ENCODE measurements at regions not wholly inside any gene's neighbourhood (a gene's known extent, or its start where the extent isn't known, plus 50 kb on each side); places are given as distances from the start of the nearest gene placed in this dataset.

DNA sequence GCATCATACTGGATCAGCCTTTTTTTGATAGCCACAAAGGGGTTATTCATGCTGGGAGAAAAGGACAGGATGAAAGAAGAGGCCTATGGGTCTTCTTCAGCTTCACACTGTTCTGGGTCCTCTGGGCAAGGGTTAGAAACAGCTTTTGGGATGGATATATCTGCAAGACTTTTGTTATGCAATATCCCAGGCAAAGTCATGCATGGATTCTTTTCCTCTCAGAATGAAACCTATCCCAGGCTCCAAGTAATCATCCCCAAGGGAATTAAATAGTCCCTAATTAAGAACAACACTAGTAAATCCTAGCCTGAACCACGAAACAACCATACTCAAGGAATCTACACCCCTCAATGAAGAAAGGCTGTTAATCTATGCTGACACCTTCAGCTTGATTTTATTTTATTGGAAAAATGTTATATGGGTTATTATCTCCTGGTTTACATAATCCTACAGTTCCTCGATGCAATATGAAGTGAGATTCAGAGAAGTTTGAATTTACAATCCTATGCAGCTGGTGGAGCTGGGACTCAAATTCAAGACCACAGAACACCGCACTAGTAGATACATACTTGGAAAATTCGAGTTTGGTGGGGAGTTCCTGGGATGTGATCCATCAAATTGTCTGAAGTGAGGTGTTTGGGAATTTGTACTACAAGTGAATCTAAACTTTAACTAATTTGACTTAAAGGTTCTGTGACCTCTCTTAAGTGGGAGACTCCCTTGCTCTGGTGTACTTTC, 338.6 kb downstream of the TBX15 start:
- Histone ChIP-seq H3K4me2 (ENCODE audit: low read depth, low read length) (no peak overlapping the region), H3K27me3 (ENCODE audit: control insufficient read depth in 1 of 2, insufficient read depth in 2 of 2, low read length in 2 of 2) (no peaks in the 10 kb centered on the region), H3K36me3 (replicated peaks in 1 of 2; ENCODE audit: control insufficient read depth in 1 of 2, insufficient read depth in 2 of 2, low read length in 2 of 2) (no peaks in the 10 kb centered on the region), H3K9me3 (ENCODE audit: low read length) (no peaks in the 10 kb centered on the region), H3K79me2 (ENCODE audit: insufficient read depth, low read length) (no peaks in the 10 kb centered on the region), H3K9ac (ENCODE audit: insufficient read depth, low read depth, low read length) (no peak overlapping the region), H2AFZ (ENCODE audit: low read length) (no peak overlapping the region), H3K4me1 (ENCODE audit: insufficient read depth, low read length) (no peaks in the 10 kb centered on the region), H4K20me1 (ENCODE audit: insufficient read depth, low read length) (no peaks in the 10 kb centered on the region), H3K27ac (ENCODE audit: extremely low read length, insufficient read depth, low read length) (no peak overlapping the region), H3K4me3 (replicated peaks in 1 of 3; ENCODE audit: insufficient read depth in 1 of 3, low read depth in 2 of 3, low read length in 3 of 3) (no peak overlapping the region)
- ChIA-PET CTCF (ENCODE audit: low intra/inter-chr PET ratio, low total read pairs) (no interaction called here), POLR2A (no interaction called here)
- ATAC-seq = no peak
- no peak for FAIRE-seq
- no peak for DNase-seq (ENCODE audit: low spot score)
- WGBS (ENCODE audit: low lambda C conversion rate) = 0% methylated on average over 4 of the region's 4 CpGs
- in situ Hi-C loops (cut with HindIII; ENCODE audit: extremely low pct_ligation_motif_present, low pct_unique_long_range_greater_than_20kb) = no loop called here
- no TSS peak for BruUV-seq (replicated peaks)
- intact Hi-C loops (cut with micrococcal nuclease; ENCODE audit: unreplicated experiment) = no loop called here
- TF ChIP-seq, protein P1, sequence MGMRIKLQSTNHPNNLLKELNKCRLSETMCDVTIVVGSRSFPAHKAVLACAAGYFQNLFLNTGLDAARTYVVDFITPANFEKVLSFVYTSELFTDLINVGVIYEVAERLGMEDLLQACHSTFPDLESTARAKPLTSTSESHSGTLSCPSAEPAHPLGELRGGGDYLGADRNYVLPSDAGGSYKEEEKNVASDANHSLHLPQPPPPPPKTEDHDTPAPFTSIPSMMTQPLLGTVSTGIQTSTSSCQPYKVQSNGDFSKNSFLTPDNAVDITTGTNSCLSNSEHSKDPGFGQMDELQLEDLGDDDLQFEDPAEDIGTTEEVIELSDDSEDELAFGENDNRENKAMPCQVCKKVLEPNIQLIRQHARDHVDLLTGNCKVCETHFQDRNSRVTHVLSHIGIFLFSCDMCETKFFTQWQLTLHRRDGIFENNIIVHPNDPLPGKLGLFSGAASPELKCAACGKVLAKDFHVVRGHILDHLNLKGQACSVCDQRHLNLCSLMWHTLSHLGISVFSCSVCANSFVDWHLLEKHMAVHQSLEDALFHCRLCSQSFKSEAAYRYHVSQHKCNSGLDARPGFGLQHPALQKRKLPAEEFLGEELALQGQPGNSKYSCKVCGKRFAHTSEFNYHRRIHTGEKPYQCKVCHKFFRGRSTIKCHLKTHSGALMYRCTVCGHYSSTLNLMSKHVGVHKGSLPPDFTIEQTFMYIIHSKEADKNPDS (CRISPR knock-in tag; IDR thresholded peaks at IDR 0.05) = no peak
- no peak for TF ChIP-seq RBAK (CRISPR knock-in tag; IDR thresholded peaks at IDR 0.05)
- no peak for TF ChIP-seq USF2 (IDR thresholded peaks at IDR 0.05; ENCODE audit: low read depth, low read length)
- TF ChIP-seq USF2 (CRISPR knock-in tag; IDR thresholded peaks at IDR 0.05; ENCODE audit: borderline replicate concordance) = no peak
- TF ChIP-seq ZFP36L2 (CRISPR knock-in tag; IDR thresholded peaks at IDR 0.05) = no peak
- TF ChIP-seq CBX2 (IDR thresholded peaks at IDR 0.05; ENCODE audit: low read depth, low read length) = no peak
- TF ChIP-seq CBX2 (CRISPR knock-in tag; IDR thresholded peaks at IDR 0.05; ENCODE audit: low read depth) = no peak
- TF ChIP-seq NFIB (CRISPR knock-in tag; IDR thresholded peaks at IDR 0.05; ENCODE audit: borderline replicate concordance) = no peak
- TF ChIP-seq ARHGAP35 (CRISPR knock-in tag; IDR thresholded peaks at IDR 0.05; ENCODE audit: borderline replicate concordance) = no peak
- TF ChIP-seq KLF11 (CRISPR knock-in tag; IDR thresholded peaks at IDR 0.05) = no peak
- TF ChIP-seq, protein P2, sequence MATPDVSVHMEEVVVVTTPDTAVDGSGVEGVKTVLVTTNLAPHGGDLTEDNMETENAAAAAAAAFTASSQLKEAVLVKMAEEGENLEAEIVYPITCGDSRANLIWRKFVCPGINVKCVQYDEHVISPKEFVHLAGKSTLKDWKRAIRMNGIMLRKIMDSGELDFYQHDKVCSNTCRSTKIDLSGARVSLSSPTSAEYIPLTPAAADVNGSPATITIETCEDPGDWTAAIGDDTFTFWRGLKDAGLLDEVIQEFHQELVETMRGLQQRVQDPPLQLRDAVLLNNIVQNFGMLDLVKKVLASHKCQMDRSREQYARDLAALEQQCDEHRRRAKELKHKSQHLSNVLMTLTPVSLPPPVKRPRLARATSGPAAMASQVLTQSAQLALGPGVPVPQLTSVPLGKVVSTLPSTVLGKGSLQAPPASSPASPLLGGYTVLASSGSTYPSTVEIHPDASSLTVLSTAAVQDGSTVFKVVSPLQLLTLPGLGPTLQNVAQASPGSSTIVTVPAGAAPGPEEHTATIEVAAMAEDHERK (CRISPR knock-in tag; IDR thresholded peaks at IDR 0.05; ENCODE audit: low read depth) = no peak
- TF ChIP-seq GZF1 (CRISPR knock-in tag; IDR thresholded peaks at IDR 0.05) = no peak
- TF ChIP-seq ZNF205 (CRISPR knock-in tag; IDR thresholded peaks at IDR 0.05) = no peak
- no peak for TF ChIP-seq TRAFD1 (CRISPR knock-in tag; IDR thresholded peaks at IDR 0.05; ENCODE audit: borderline replicate concordance)
